ENCODE measurements at regions not wholly inside any gene's neighbourhood (a gene's known extent, or its start where the extent isn't known, plus 50 kb on each side); places are given as distances from the start of the nearest gene placed in this dataset.

DNA sequence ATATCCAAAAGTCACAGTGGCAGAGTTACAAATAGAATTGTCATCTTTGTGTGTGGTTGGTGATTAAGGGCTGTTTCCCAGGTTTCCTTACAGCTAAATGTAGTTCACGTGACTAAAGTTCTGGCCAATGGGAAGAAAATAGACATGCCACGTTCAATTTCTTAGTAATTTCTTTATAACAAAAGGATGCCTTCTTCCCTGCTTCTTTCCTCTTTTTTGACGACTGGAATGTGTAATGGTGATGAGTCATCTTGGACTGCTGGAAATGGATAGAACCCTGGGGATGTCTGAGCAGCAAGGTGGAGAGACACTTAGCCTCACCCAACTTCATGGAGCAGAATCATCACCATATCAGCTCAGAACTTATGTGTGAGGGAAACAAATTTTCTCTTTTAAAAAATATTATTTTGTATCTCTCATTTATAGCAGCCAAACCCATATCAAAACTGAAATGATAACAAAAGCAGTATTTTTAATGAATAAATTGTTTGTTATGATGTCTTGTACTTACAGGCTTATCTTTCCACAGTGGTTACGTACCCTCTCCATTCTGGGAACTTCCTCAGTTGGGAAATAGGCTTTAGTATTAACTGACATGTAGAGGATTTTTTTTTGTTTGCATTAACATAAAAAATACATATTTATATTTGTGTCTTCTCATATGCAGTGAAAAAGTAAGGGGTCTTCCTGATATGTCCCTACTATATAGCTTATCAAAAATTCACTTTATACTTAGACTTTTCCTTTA, 91.1 kb upstream of the CDH2 start:
- TF ChIP-seq JUND (IDR thresholded peaks at IDR 0.05; ENCODE audit: low read depth, low read length) (no peak), MAX (IDR thresholded peaks at IDR 0.05; ENCODE audit: low read depth, low read length) (no peak), BRCA1 (IDR thresholded peaks at IDR 0.05; ENCODE audit: low read depth, low read length) (no peak), BHLHE40 (IDR thresholded peaks at IDR 0.05; ENCODE audit: borderline replicate concordance in 1 of 2, low read depth in 2 of 2, low read length in 1 of 2) (no peak), EGR1 (IDR thresholded peaks at IDR 0.05; ENCODE audit: borderline replicate concordance in 1 of 2, low read depth in 2 of 2, low read length in 2 of 2) (no peak)
- TF ChIP-seq, protein P1, sequence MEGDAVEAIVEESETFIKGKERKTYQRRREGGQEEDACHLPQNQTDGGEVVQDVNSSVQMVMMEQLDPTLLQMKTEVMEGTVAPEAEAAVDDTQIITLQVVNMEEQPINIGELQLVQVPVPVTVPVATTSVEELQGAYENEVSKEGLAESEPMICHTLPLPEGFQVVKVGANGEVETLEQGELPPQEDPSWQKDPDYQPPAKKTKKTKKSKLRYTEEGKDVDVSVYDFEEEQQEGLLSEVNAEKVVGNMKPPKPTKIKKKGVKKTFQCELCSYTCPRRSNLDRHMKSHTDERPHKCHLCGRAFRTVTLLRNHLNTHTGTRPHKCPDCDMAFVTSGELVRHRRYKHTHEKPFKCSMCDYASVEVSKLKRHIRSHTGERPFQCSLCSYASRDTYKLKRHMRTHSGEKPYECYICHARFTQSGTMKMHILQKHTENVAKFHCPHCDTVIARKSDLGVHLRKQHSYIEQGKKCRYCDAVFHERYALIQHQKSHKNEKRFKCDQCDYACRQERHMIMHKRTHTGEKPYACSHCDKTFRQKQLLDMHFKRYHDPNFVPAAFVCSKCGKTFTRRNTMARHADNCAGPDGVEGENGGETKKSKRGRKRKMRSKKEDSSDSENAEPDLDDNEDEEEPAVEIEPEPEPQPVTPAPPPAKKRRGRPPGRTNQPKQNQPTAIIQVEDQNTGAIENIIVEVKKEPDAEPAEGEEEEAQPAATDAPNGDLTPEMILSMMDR (IDR thresholded peaks at IDR 0.05 in 2 of 3, conservative IDR thresholded peaks at IDR 0.05 in 1 of 3; ENCODE audit: control insufficient read depth in 2 of 3, extremely low read depth in 1 of 3, insufficient read depth in 1 of 3, low read depth in 3 of 3, low read length in 3 of 3) = no peak
